Activated naive CD4-positive, alpha-beta T cell treated with anti-CD3 and anti-CD28 coated beads for 36 hours (primary cell): ENCODE measurements at regions not wholly inside any gene's neighbourhood (a gene's known extent, or its start where the extent isn't known, plus 50 kb on each side); places are given as distances from the start of the nearest gene placed in this dataset.
"Not testable (repeated sequence)": the region's sequence is repeated elsewhere in the genome, so short reads cannot be mapped to it uniquely, and the experiment has no call there.

Experiments used
- CTCF ChIA-PET: fragments of 350-600 bp; sonication (Branson Sonifier 250); formaldehyde crosslinking; loops from one replicate; lab custom pipeline; 2021; ENCODE audit warnings: antibody characterized with exemption; lab: Charles Lee
- DNase-seq: peaks from one replicate; pipeline ENCODE4 v3.0.0-alpha.2; 2020
- H3K27ac Mint-ChIP-seq: one replicate; pipeline ENCODE4 v1.8.0; 2021; ENCODE audit warnings: mild to moderate bottlenecking, mixed read lengths
- H3K27me3 Mint-ChIP-seq: one replicate; pipeline ENCODE4 v1.8.0; 2021; ENCODE audit warnings: low read depth, mixed read lengths
- H3K36me3 Mint-ChIP-seq: one replicate; pipeline ENCODE4 v1.8.0; 2021; ENCODE audit warnings: low read depth, mixed read lengths
- H3K4me1 Mint-ChIP-seq: one replicate; pipeline ENCODE4 v1.8.0; 2021; ENCODE audit warnings: low read depth, mixed read lengths
- H3K4me3 Mint-ChIP-seq: one replicate; pipeline ENCODE4 v1.8.0; 2021; ENCODE audit warnings: mild to moderate bottlenecking, moderate library complexity, mixed read lengths
- H3K9me3 Mint-ChIP-seq: one replicate; pipeline ENCODE4 v1.8.0; 2021; ENCODE audit warnings: mixed read lengths
- intact Hi-C: fragments of 100-400 bp; cut with micrococcal nuclease; formaldehyde crosslinking; loops from one replicate; pipeline ENCODE4 v1.15.1; 2023

- H3K4me3 Mint-ChIP-seq: no peak overlapping the region
- H3K9me3 Mint-ChIP-seq: peaks cover 2% of the 10 kb centered on the region
- no peaks in the 10 kb centered on the region for H3K4me1 Mint-ChIP-seq
- no peak overlapping the region for H3K27ac Mint-ChIP-seq
- no peak for DNase-seq
- H3K36me3 Mint-ChIP-seq: no peaks in the 10 kb centered on the region
- CTCF ChIA-PET: no interaction called here
- intact Hi-C loops: no loop called here
- no peaks in the 10 kb centered on the region for H3K27me3 Mint-ChIP-seq
Measured at GRCh38 chr5:117337064-117337749, 762.6 kb upstream of the SEMA6A start.

GRCh38 chr5:117336208-117336607, 761.6 kb upstream of the SEMA6A start:
- Mint-ChIP-seq H3K4me3 (no peak overlapping the region), H3K27me3 (no peaks in the 10 kb centered on the region), H3K4me1 (no peaks in the 10 kb centered on the region), H3K27ac (no peak overlapping the region), H3K36me3 (no peaks in the 10 kb centered on the region), H3K9me3 (peaks cover 2% of the 10 kb centered on the region)
- no peak for DNase-seq
- CTCF ChIA-PET: no interaction called here
- intact Hi-C loops: no loop called here

GRCh38 chr5:117333011-117333410, 758.4 kb upstream of the SEMA6A start:
- CTCF ChIA-PET: no interaction called here
- no peaks in the 10 kb centered on the region for H3K27me3 Mint-ChIP-seq
- H3K4me1 Mint-ChIP-seq: no peaks in the 10 kb centered on the region
- no peak for DNase-seq
- H3K27ac Mint-ChIP-seq: no peak overlapping the region
- H3K36me3 Mint-ChIP-seq: no peaks in the 10 kb centered on the region
- intact Hi-C loops: no loop called here
- peaks cover 5% of the 10 kb centered on the region for H3K9me3 Mint-ChIP-seq
- H3K4me3 Mint-ChIP-seq: no peak overlapping the region

GRCh38 chr5:117332341-117332740, 757.7 kb upstream of the SEMA6A start:
- Mint-ChIP-seq H3K27ac (no peak overlapping the region), H3K27me3 (no peaks in the 10 kb centered on the region), H3K4me3 (no peak overlapping the region), H3K4me1 (no peaks in the 10 kb centered on the region), H3K36me3 (no peaks in the 10 kb centered on the region), H3K9me3 (peaks cover 7% of the 10 kb centered on the region)
- intact Hi-C loops: no loop called here
- CTCF ChIA-PET: no interaction called here
- no peak for DNase-seq

GRCh38 chr5:117327511-117327910, 752.9 kb upstream of the SEMA6A start:
- H3K27me3 Mint-ChIP-seq: no peaks in the 10 kb centered on the region
- CTCF ChIA-PET: no interaction called here
- H3K4me1 Mint-ChIP-seq: no peaks in the 10 kb centered on the region
- H3K4me3 Mint-ChIP-seq: no peak overlapping the region
- H3K36me3 Mint-ChIP-seq: no peaks in the 10 kb centered on the region
- H3K27ac Mint-ChIP-seq: no peak overlapping the region
- intact Hi-C loops: no loop called here
- peaks cover 11% of the 10 kb centered on the region for H3K9me3 Mint-ChIP-seq
- no peak for DNase-seq

GRCh38 chr5:117326997-117327396, 752.4 kb upstream of the SEMA6A start:
- H3K9me3 Mint-ChIP-seq: peaks cover 11% of the 10 kb centered on the region
- H3K4me3 Mint-ChIP-seq: no peak overlapping the region
- intact Hi-C loops: no loop called here
- no peaks in the 10 kb centered on the region for H3K36me3 Mint-ChIP-seq
- CTCF ChIA-PET: no interaction called here
- no peak for DNase-seq
- no peaks in the 10 kb centered on the region for H3K4me1 Mint-ChIP-seq
- no peak overlapping the region for H3K27ac Mint-ChIP-seq
- H3K27me3 Mint-ChIP-seq: no peaks in the 10 kb centered on the region

- peaks cover 1% of the 10 kb centered on the region for H3K9me3 Mint-ChIP-seq
- H3K27me3 Mint-ChIP-seq: no peaks in the 10 kb centered on the region
- H3K4me1 Mint-ChIP-seq: no peaks in the 10 kb centered on the region
- DNase-seq: no peak
- H3K36me3 Mint-ChIP-seq: no peaks in the 10 kb centered on the region
- no peak overlapping the region for H3K4me3 Mint-ChIP-seq
- H3K27ac Mint-ChIP-seq: no peak overlapping the region
- CTCF ChIA-PET: no interaction called here
- intact Hi-C loops: no loop called here
Measured at GRCh38 chr5:117318528-117318927, 743.9 kb upstream of the SEMA6A start.

GRCh38 chr5:117315170-117315569, 740.5 kb upstream of the SEMA6A start:
- intact Hi-C loops: no loop called here
- no peaks in the 10 kb centered on the region for H3K27me3 Mint-ChIP-seq
- no peaks in the 10 kb centered on the region for H3K4me1 Mint-ChIP-seq
- no peak for DNase-seq
- CTCF ChIA-PET: no interaction called here
- H3K9me3 Mint-ChIP-seq: peaks cover 2% of the 10 kb centered on the region
- no peak overlapping the region for H3K4me3 Mint-ChIP-seq
- H3K36me3 Mint-ChIP-seq: no peaks in the 10 kb centered on the region
- no peak overlapping the region for H3K27ac Mint-ChIP-seq

GRCh38 chr5:117304512-117305107, 730.0 kb upstream of the SEMA6A start:
- H3K36me3 Mint-ChIP-seq, intact Hi-C loops, H3K9me3 Mint-ChIP-seq, H3K27ac Mint-ChIP-seq, CTCF ChIA-PET, H3K4me1 Mint-ChIP-seq, H3K27me3 Mint-ChIP-seq, DNase-seq, H3K4me3 Mint-ChIP-seq: not testable (repeated sequence)

- H3K4me1 Mint-ChIP-seq: no peaks in the 10 kb centered on the region
- CTCF ChIA-PET: no interaction called here
- intact Hi-C loops: no loop called here
- no peak overlapping the region for H3K27ac Mint-ChIP-seq
- H3K36me3 Mint-ChIP-seq: no peaks in the 10 kb centered on the region
- H3K9me3 Mint-ChIP-seq: peaks cover 5% of the 10 kb centered on the region
- H3K27me3 Mint-ChIP-seq: no peaks in the 10 kb centered on the region
- DNase-seq: no peak
- H3K4me3 Mint-ChIP-seq: no peak overlapping the region
Measured at GRCh38 chr5:117302949-117303348, 728.3 kb upstream of the SEMA6A start.

GRCh38 chr5:117302473-117302872, 727.9 kb upstream of the SEMA6A start:
- Mint-ChIP-seq H3K27me3 (no peaks in the 10 kb centered on the region), H3K27ac (no peak overlapping the region), H3K4me1 (no peaks in the 10 kb centered on the region), H3K36me3 (no peaks in the 10 kb centered on the region), H3K9me3 (peaks cover 5% of the 10 kb centered on the region), H3K4me3 (no peak overlapping the region)
- no peak for DNase-seq
- CTCF ChIA-PET: interaction anchor here (0.7 kb wide), 1 partner anchor 656 kb away, joined by 3 read pairs; no protein-coding TSS in a partner anchor
- intact Hi-C loops: no loop called here

GRCh38 chr5:117299936-117300328, 725.3 kb upstream of the SEMA6A start:
- H3K36me3 Mint-ChIP-seq: no peaks in the 10 kb centered on the region
- intact Hi-C loops: no loop called here
- no peak overlapping the region for H3K4me3 Mint-ChIP-seq
- CTCF ChIA-PET: no interaction called here
- H3K27ac Mint-ChIP-seq: no peak overlapping the region
- DNase-seq: no peak
- peaks cover 4% of the 10 kb centered on the region for H3K9me3 Mint-ChIP-seq
- H3K4me1 Mint-ChIP-seq: no peaks in the 10 kb centered on the region
- no peaks in the 10 kb centered on the region for H3K27me3 Mint-ChIP-seq

- Mint-ChIP-seq H3K4me3 (no peak overlapping the region), H3K9me3 (peaks cover 4% of the 10 kb centered on the region), H3K4me1 (no peaks in the 10 kb centered on the region), H3K27me3 (no peaks in the 10 kb centered on the region), H3K36me3 (no peaks in the 10 kb centered on the region), H3K27ac (no peak overlapping the region)
- intact Hi-C loops: no loop called here
- CTCF ChIA-PET: no interaction called here
- no peak for DNase-seq
Measured at GRCh38 chr5:117299224-117299935, 724.8 kb upstream of the SEMA6A start.
